ENCODE measurements at regions not wholly inside any gene's neighbourhood (a gene's known extent, or its start where the extent isn't known, plus 50 kb on each side); places are given as distances from the start of the nearest gene placed in this dataset.
"Not testable (repeated sequence)": the region's sequence is repeated elsewhere in the genome, so short reads cannot be mapped to it uniquely, and the experiment has no call there.

DNA sequence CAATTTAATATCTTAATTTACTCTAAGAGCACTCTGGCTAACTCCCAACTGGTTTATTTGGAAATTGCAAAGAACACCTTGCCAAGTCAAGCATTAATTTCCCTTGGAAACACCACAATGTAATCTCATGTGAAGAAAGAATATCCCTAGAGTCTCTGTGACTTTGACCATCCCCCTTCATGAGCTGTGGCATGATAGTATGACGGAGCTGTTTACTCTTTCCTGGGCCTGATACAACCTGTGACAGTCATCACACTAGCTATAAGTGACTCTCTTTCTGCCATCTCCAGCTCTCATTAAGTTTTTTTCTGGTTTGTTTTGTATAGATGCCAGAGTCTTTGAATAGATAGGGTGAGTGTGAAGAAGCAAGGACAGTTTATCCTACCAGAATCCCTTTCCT is 470.3 kb upstream of the JARID2 start:
- ChIA-PET POLR2A (no interaction called here), CTCF (interaction anchor here (1.0 kb wide), 2 partner anchors 10 to 12 kb away, joined by 3 to 4 read pairs; no protein-coding TSS in a partner anchor)
- H3K36me3 Mint-ChIP-seq (ENCODE audit: low read depth): no peaks in the 10 kb centered on the region
- intact Hi-C loops (cut with micrococcal nuclease): no loop called here
- ATAC-seq: no peak
- no peak overlapping the region for H3K4me3 Mint-ChIP-seq
- peaks cover 1% of the 10 kb centered on the region for H3K4me1 Mint-ChIP-seq (ENCODE audit: low read depth)
- no peaks in the 10 kb centered on the region for H3K9me3 Mint-ChIP-seq
- no peak for DNase-seq
- no peak overlapping the region for H3K27ac Mint-ChIP-seq
- H3K27me3 Mint-ChIP-seq: no peaks in the 10 kb centered on the region
- TF ChIP-seq, protein P1, sequence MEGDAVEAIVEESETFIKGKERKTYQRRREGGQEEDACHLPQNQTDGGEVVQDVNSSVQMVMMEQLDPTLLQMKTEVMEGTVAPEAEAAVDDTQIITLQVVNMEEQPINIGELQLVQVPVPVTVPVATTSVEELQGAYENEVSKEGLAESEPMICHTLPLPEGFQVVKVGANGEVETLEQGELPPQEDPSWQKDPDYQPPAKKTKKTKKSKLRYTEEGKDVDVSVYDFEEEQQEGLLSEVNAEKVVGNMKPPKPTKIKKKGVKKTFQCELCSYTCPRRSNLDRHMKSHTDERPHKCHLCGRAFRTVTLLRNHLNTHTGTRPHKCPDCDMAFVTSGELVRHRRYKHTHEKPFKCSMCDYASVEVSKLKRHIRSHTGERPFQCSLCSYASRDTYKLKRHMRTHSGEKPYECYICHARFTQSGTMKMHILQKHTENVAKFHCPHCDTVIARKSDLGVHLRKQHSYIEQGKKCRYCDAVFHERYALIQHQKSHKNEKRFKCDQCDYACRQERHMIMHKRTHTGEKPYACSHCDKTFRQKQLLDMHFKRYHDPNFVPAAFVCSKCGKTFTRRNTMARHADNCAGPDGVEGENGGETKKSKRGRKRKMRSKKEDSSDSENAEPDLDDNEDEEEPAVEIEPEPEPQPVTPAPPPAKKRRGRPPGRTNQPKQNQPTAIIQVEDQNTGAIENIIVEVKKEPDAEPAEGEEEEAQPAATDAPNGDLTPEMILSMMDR (IDR thresholded peaks at IDR 0.05): no peak

- no peak for DNase-seq
- Mint-ChIP-seq H3K4me1 (ENCODE audit: low read depth) (no peaks in the 10 kb centered on the region), H3K27me3 (no peaks in the 10 kb centered on the region), H3K27ac (no peak overlapping the region), H3K9me3 (no peaks in the 10 kb centered on the region), H3K36me3 (ENCODE audit: low read depth) (no peaks in the 10 kb centered on the region), H3K4me3 (no peak overlapping the region)
- intact Hi-C loops (cut with micrococcal nuclease): no loop called here
- TF ChIP-seq, protein P1 (IDR thresholded peaks at IDR 0.05): no peak
- ChIA-PET POLR2A (no interaction called here), CTCF (no interaction called here)
- no peak for ATAC-seq
Observed at GRCh38 chr6:14776307-14776706, 469.6 kb upstream of the JARID2 start.

GRCh38 chr6:14781772-14782525 is 463.9 kb upstream of the JARID2 start:
- POLR2A ChIA-PET: interaction anchor here (1.0 kb wide), 1 partner anchor 15 kb away, joined by 3 read pairs; no protein-coding TSS in a partner anchor
- CTCF ChIA-PET: interaction anchor here (1.4 kb wide), 1 partner anchor 42 kb away, joined by 3 read pairs; no protein-coding TSS in a partner anchor
- ATAC-seq (no peak), DNase-seq (no peak)
- Mint-ChIP-seq H3K36me3 (ENCODE audit: low read depth) (no peaks in the 10 kb centered on the region), H3K9me3 (peaks cover 2% of the 10 kb centered on the region), H3K4me3 (no peak overlapping the region), H3K27ac (no peak overlapping the region), H3K27me3 (no peaks in the 10 kb centered on the region), H3K4me1 (ENCODE audit: low read depth) (peaks cover 13% of the 10 kb centered on the region)
- intact Hi-C loops (cut with micrococcal nuclease): no loop called here
- TF ChIP-seq, protein P1 (IDR thresholded peaks at IDR 0.05): no peak

- H3K9me3 Mint-ChIP-seq; POLR2A ChIA-PET; H3K27ac Mint-ChIP-seq; H3K4me3 Mint-ChIP-seq; ATAC-seq; H3K36me3 Mint-ChIP-seq (ENCODE audit: low read depth); intact Hi-C loops (cut with micrococcal nuclease); H3K27me3 Mint-ChIP-seq; DNase-seq: not testable (repeated sequence)
- CTCF ChIA-PET: interaction anchor here (1.4 kb wide), 1 partner anchor 43 kb away, joined by 3 read pairs; no protein-coding TSS in a partner anchor
- H3K4me1 Mint-ChIP-seq (ENCODE audit: low read depth): peaks cover 24% of the 10 kb centered on the region
Observed at GRCh38 chr6:14782921-14783464, 462.9 kb upstream of the JARID2 start.

DNA sequence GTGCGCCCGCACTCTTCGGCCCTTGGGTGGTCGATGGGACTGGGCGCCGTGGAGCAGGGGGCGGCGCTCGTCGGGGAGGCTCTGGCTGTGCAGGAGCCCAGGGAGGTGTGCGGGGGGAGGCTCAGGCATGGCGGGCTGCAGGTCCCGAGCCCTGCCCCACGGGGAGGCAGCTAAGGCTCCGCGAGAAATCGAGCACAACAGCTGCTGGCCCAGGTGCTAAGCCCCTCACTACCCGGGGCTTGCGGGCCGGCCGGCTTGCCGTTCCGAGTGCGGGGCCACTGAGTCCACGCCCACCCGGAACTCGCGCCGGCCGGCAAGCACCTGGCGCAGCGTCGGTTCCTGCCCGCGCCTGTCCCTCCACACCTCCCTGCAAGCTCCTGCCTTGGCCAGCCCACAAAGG is 462.3 kb upstream of the JARID2 start:
- intact Hi-C loops (cut with micrococcal nuclease): no loop called here
- Mint-ChIP-seq H3K27me3 (no peaks in the 10 kb centered on the region), H3K36me3 (ENCODE audit: low read depth) (no peaks in the 10 kb centered on the region), H3K27ac (no peak overlapping the region), H3K4me1 (ENCODE audit: low read depth) (peaks cover 24% of the 10 kb centered on the region), H3K9me3 (peaks cover 2% of the 10 kb centered on the region), H3K4me3 (no peak overlapping the region)
- ATAC-seq (no peak), DNase-seq (no peak)
- TF ChIP-seq, protein P1 (IDR thresholded peaks at IDR 0.05): no peak
- POLR2A ChIA-PET: no interaction called here
- CTCF ChIA-PET: interaction anchor here (1.4 kb wide), 1 partner anchor 43 kb away, joined by 3 read pairs; no protein-coding TSS in a partner anchor
